CD4-positive, CD25-positive, alpha-beta regulatory T cell (primary cell): ENCODE measurements at regions not wholly inside any gene's neighbourhood (a gene's known extent, or its start where the extent isn't known, plus 50 kb on each side); places are given as distances from the start of the nearest gene placed in this dataset.

Experiments
- ATAC-seq, 2 donors: fragments of 150-1000 bp; cut with Tn5 transposase; one replicate each; pipeline ENCODE4 v1.10.0; 2021; ENCODE audit warnings: low read depth in 2 of 2, moderate number of reproducible peaks in 2 of 2, moderate library complexity in 1 of 2
- DNase-seq, 3 donors: peaks; one replicate each; pipeline versions ENCODE4 v3.0.0 to v3.0.0-alpha.2; 2012 to 2022; ENCODE audit warnings: mixed read lengths in 1 of 3
- H3K27ac ChIP-seq: one replicate; pipeline ENCODE4 v1.7.0; 2013; ENCODE audit warnings: mild to moderate bottlenecking, low read length; ENCODE audit not compliant: insufficient read depth, poor library complexity, severe bottlenecking
- H3K27me3 ChIP-seq: one replicate; pipeline ENCODE4 v1.7.0; 2013; ENCODE audit warnings: low read length; ENCODE audit not compliant: control insufficient read depth, insufficient read depth
- H3K36me3 ChIP-seq: one replicate; pipeline ENCODE4 v1.7.0; 2013; ENCODE audit warnings: mild to moderate bottlenecking, low read length, moderate library complexity; ENCODE audit not compliant: control insufficient read depth, insufficient read depth
- H3K4me1 ChIP-seq: 2 replicates; pipeline ENCODE4 v1.7.0; 2013; ENCODE audit warnings: mild to moderate bottlenecking, low read length; ENCODE audit not compliant: insufficient read depth, control insufficient read depth, poor library complexity, severe bottlenecking
- H3K4me3 ChIP-seq: one replicate; pipeline ENCODE4 v1.7.0; 2013; ENCODE audit warnings: low read depth, mild to moderate bottlenecking, low read length, moderate library complexity
- H3K9me3 ChIP-seq, 2 experiments: 1 replicate in 1 of 2; 2 replicates in 1 of 2; pipeline ENCODE4 v1.7.0; 2013; ENCODE audit warnings: low read length in 2 of 2, mild to moderate bottlenecking in 1 of 2, moderate library complexity in 1 of 2; ENCODE audit not compliant: control insufficient read depth in 2 of 2
- H3K27ac Mint-ChIP-seq, 3 donors: one replicate each; pipeline ENCODE4 v1.8.0; 2020 to 2022; ENCODE audit warnings: mild to moderate bottlenecking in 3 of 3, mixed read lengths in 3 of 3, moderate library complexity in 2 of 3
- H3K27me3 Mint-ChIP-seq: one replicate; pipeline ENCODE4 v1.8.0; 2022; ENCODE audit warnings: mild to moderate bottlenecking, mixed read lengths
- H3K36me3 Mint-ChIP-seq: one replicate; pipeline ENCODE4 v1.8.0; 2020; ENCODE audit warnings: mixed read lengths
- H3K4me1 Mint-ChIP-seq, 4 donors: one replicate each; pipeline ENCODE4 v1.8.0; 2020 to 2022; ENCODE audit warnings: mixed read lengths in 4 of 4, mild to moderate bottlenecking in 1 of 4
- H3K4me3 Mint-ChIP-seq, 4 donors: one replicate each; pipeline ENCODE4 v1.8.0; 2020 to 2022; ENCODE audit warnings: mild to moderate bottlenecking in 4 of 4, mixed read lengths in 4 of 4, moderate library complexity in 3 of 4
- H3K9me3 Mint-ChIP-seq, 7 donors: one replicate each; pipeline ENCODE4 v1.8.0; 2020 to 2022; ENCODE audit warnings: mixed read lengths in 7 of 7, mild to moderate bottlenecking in 3 of 7, moderate library complexity in 2 of 7

DNA sequence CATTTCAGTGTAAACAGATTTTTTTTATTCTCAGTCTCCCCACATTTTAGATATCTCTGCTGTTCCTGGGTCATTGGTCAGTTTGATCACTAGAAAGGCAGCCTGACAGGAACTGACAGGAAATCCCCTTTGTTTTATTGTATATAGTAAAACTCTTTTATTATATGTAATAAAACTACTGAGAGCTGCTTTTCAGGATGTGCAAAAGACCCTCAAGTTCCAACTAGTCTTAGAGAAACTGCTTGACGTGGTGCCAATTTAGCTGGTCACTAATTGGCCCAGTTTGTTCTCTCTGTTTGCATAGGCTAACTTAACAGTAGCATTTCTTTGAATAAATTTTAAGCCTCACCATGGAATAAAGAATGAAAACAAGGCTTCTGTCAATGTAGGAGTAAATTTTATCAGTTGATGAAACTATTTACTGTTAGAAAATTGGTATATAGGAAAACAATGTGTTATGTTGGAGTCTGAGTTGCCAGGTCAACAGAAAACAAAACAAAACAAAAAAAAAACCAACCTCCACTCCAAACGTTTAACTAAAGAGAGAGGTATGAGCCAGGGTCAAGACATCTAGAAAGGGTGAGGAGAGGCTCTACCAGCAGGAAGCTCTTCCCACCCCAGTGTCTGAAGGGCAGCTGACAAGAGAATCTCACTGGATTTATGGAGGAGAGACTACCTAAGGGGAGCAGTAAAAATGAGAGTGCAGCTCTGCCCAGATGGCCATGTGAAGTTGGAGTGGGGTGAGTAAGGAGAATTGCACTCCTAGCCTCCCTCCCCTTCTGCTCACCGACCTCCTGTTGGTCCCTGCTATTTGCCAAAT is 184.6 kb downstream of the ST6GAL2 start:
- Mint-ChIP-seq H3K27ac (no peak overlapping the region), H3K36me3 (no peaks in the 10 kb centered on the region), H3K4me3 (no peak overlapping the region), H3K4me1 (no peaks in the 10 kb centered on the region), H3K9me3 (peaks cover 0 to 2% (median 0%) of the 10 kb centered on the region in 7 donors), H3K27me3 (no peaks in the 10 kb centered on the region)
- no peak for DNase-seq
- no peaks in the 10 kb centered on the region for H3K36me3 ChIP-seq
- no peaks in the 10 kb centered on the region for H3K27me3 ChIP-seq
- H3K27ac ChIP-seq = no peak overlapping the region
- no peaks in the 10 kb centered on the region for H3K9me3 ChIP-seq
- ATAC-seq = no peak
- no peaks in the 10 kb centered on the region for H3K4me1 ChIP-seq
- H3K4me3 ChIP-seq = no peak overlapping the region

DNA sequence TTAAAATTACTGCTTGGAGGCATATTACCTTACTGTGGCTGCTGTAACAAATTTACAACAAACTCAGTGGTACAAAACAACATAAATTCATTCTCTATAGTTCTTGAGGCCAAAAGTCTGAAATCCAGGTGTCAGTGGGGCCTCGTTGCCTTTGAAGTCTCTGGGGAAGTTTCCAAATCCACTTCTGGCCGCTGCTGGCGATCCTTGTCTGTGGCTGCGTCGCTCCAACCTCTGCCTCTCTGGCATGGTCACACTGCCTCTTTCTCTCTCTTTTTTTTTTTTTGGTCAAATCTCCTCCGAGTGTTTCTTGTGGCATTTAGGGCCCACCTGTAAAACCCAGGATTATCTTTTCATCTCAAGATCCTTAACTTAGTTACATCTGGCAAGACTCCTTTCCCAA is 182.8 kb downstream of the ST6GAL2 start:
- Histone ChIP-seq H3K4me3 (no peak overlapping the region), H3K4me1 (no peaks in the 10 kb centered on the region), H3K36me3 (no peaks in the 10 kb centered on the region), H3K27ac (no peak overlapping the region), H3K9me3 (no peaks in the 10 kb centered on the region), H3K27me3 (no peaks in the 10 kb centered on the region)
- Mint-ChIP-seq H3K36me3 (no peaks in the 10 kb centered on the region), H3K4me1 (no peaks in the 10 kb centered on the region), H3K27me3 (no peaks in the 10 kb centered on the region), H3K9me3 (peaks cover 0 to 2% (median 0%) of the 10 kb centered on the region in 7 donors), H3K27ac (no peak overlapping the region), H3K4me3 (no peak overlapping the region)
- no peak for ATAC-seq
- no peak for DNase-seq

- H3K27me3 Mint-ChIP-seq = no peaks in the 10 kb centered on the region
- no peak overlapping the region for H3K4me3 Mint-ChIP-seq
- H3K9me3 Mint-ChIP-seq = peaks cover 0 to 2% (median 0%) of the 10 kb centered on the region in 7 donors
Measured at GRCh38 chr2:106704798-106705197, 181.2 kb downstream of the ST6GAL2 start.

DNA sequence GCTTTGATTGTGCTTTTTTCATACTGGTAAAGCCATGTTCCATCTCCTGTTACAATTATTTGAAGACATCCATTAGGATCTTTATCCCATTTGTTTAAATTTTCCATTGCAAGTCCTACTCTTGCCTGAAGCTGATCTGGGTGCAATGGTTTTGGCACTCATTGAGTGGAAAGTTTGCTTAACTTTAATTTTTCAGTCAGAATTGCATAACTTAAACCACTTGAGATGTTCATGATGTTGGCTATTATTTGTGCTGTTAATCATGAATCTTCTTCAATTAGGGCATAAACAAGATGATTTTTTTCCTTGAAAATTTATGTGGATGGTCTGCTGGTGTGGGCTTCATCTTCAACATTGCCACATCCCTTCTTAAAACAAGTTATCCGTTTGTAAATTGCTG is 180.1 kb downstream of the ST6GAL2 start:
- no peak for ATAC-seq
- H3K27ac ChIP-seq = no peak overlapping the region
- Mint-ChIP-seq H3K36me3 (no peaks in the 10 kb centered on the region), H3K4me1 (no peaks in the 10 kb centered on the region), H3K27me3 (no peaks in the 10 kb centered on the region), H3K27ac (no peak overlapping the region), H3K9me3 (peaks cover 0 to 5% (median 0%) of the 10 kb centered on the region in 7 donors), H3K4me3 (no peak overlapping the region)
- no peaks in the 10 kb centered on the region for H3K27me3 ChIP-seq
- H3K4me3 ChIP-seq = no peak overlapping the region
- H3K4me1 ChIP-seq = no peaks in the 10 kb centered on the region
- H3K9me3 ChIP-seq = no peaks in the 10 kb centered on the region
- no peak for DNase-seq
- no peaks in the 10 kb centered on the region for H3K36me3 ChIP-seq

More at GRCh38 chr2:106704798-106705197, 181.2 kb downstream of the ST6GAL2 start:
- Histone ChIP-seq H3K9me3 (no peaks in the 10 kb centered on the region), H3K36me3 (no peaks in the 10 kb centered on the region), H3K27ac (no peak overlapping the region), H3K4me3 (no peak overlapping the region), H3K27me3 (no peaks in the 10 kb centered on the region), H3K4me1 (no peaks in the 10 kb centered on the region)
- no peak for ATAC-seq
- Mint-ChIP-seq H3K36me3 (no peaks in the 10 kb centered on the region), H3K27ac (no peak overlapping the region), H3K4me1 (no peaks in the 10 kb centered on the region)
- no peak for DNase-seq

DNA sequence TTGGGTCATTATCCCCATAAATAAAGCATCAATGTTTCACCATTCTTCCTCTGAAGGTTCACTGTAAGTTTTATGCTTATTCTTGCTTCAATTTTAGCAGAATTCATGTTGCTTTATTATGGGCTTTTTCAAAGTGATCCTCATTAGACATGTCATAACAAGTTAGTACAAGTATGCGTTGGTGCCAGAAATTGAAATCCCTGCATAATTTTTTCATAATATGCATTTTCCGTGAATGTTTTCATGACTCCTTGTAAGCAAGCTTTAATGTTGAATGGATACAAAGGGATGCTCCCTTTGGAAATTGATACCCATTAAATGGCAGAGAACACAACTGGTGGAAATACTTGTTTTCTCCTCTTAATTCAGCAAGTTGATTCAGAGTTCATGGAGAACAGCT is 179.7 kb downstream of the ST6GAL2 start:
- no peak for DNase-seq
- Mint-ChIP-seq H3K9me3 (peaks cover 0 to 5% (median 0%) of the 10 kb centered on the region in 7 donors), H3K27me3 (no peaks in the 10 kb centered on the region), H3K4me1 (no peaks in the 10 kb centered on the region), H3K27ac (no peak overlapping the region), H3K36me3 (no peaks in the 10 kb centered on the region), H3K4me3 (no peak overlapping the region)
- Histone ChIP-seq H3K4me3 (no peak overlapping the region), H3K36me3 (no peaks in the 10 kb centered on the region), H3K4me1 (no peaks in the 10 kb centered on the region), H3K27ac (no peak overlapping the region), H3K27me3 (no peaks in the 10 kb centered on the region), H3K9me3 (no peaks in the 10 kb centered on the region)
- ATAC-seq = no peak

DNA sequence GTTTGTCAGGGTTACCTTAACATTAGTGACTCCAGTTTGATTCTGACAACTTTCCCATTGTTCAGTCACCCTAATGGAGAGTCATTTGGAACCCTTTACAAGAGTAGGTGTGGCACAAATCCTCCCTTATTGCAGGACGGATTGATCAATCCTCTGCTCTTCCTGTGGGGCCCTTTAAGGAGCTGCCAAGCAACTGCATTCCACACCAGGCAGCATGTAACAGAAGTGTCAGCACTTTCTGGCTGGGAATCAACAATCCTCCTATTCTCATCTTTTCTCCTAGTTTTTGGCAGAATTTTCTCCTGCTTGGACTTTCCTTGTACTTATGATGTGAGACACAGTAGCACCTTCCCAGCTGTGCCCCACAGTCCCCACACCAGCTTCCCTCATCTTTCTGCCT is 177.8 kb downstream of the ST6GAL2 start:
- peaks cover 0 to 10% (median 5%) of the 10 kb centered on the region in 7 donors for H3K9me3 Mint-ChIP-seq
- DNase-seq (no peak), ATAC-seq (no peak)

DNA sequence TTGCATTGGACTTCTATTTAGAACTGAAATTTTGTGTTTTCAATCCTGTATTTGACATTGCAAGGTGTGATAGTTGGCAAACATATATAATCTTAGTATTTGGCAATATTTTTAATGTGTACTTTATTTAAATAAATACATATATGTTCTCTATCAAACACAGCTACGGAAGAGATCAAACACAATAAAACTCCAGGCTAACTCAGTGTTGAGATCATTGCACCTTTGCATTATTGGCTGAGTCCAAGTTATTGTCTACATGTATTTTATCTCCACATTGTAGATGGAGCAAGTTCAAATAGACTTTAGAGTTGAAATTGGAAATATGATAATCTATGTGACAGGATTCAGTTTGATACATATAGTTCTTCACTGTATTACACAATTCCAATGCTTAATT is 176.7 kb downstream of the ST6GAL2 start:
- Mint-ChIP-seq H3K36me3 (no peaks in the 10 kb centered on the region), H3K9me3 (peaks cover 0 to 14% (median 2%) of the 10 kb centered on the region in 7 donors), H3K4me3 (no peak overlapping the region), H3K4me1 (no peaks in the 10 kb centered on the region), H3K27ac (no peak overlapping the region), H3K27me3 (peaks cover 4% of the 10 kb centered on the region)
- Histone ChIP-seq H3K27ac (no peak overlapping the region), H3K27me3 (no peaks in the 10 kb centered on the region), H3K4me3 (no peak overlapping the region), H3K36me3 (no peaks in the 10 kb centered on the region), H3K4me1 (no peaks in the 10 kb centered on the region), H3K9me3 (peaks cover 0 to 4% of the 10 kb centered on the region in 2 experiments)
- ATAC-seq (no peak), DNase-seq (no peak)

More for the DNA sequence above, 177.8 kb downstream of the ST6GAL2 start:
- Histone ChIP-seq H3K4me3 (no peak overlapping the region), H3K4me1 (no peaks in the 10 kb centered on the region), H3K27me3 (no peaks in the 10 kb centered on the region), H3K36me3 (no peaks in the 10 kb centered on the region), H3K27ac (no peak overlapping the region), H3K9me3 (peaks cover 0 to 4% of the 10 kb centered on the region in 2 experiments)
- Mint-ChIP-seq H3K4me1 (no peaks in the 10 kb centered on the region), H3K36me3 (no peaks in the 10 kb centered on the region), H3K27ac (no peak overlapping the region), H3K4me3 (no peak overlapping the region), H3K27me3 (peaks cover 4% of the 10 kb centered on the region)

GRCh38 chr2:106719222-106719621 is 166.7 kb downstream of the ST6GAL2 start:
- Histone ChIP-seq H3K27me3 (no peaks in the 10 kb centered on the region), H3K4me3 (no peak overlapping the region), H3K36me3 (no peaks in the 10 kb centered on the region), H3K4me1 (no peaks in the 10 kb centered on the region), H3K27ac (no peak overlapping the region), H3K9me3 (peaks cover 0 to 2% of the 10 kb centered on the region in 2 experiments)
- Mint-ChIP-seq H3K27me3 (peaks cover 1% of the 10 kb centered on the region), H3K36me3 (no peaks in the 10 kb centered on the region), H3K9me3 (peaks cover 0 to 12% (median 3%) of the 10 kb centered on the region in 7 donors), H3K4me1 (no peaks in the 10 kb centered on the region), H3K4me3 (no peak overlapping the region), H3K27ac (no peak overlapping the region)
- ATAC-seq (no peak), DNase-seq (no peak)
